CD4-positive, alpha-beta memory T cell (primary cell): ENCODE measurements at regions not wholly inside any gene's neighbourhood (a gene's known extent, or its start where the extent isn't known, plus 50 kb on each side); places are given as distances from the start of the nearest gene placed in this dataset.
"Not testable (repeated sequence)": the region's sequence is repeated elsewhere in the genome, so short reads cannot be mapped to it uniquely, and the experiment has no call there.

Experiments
- CTCF ChIA-PET: fragments of 350-600 bp; sonication (Branson Sonifier 250); formaldehyde crosslinking; loops from one replicate; lab custom pipeline; 2021; ENCODE audit warnings: inconsistent platforms; ENCODE audit not compliant: partially characterized antibody; lab: Charles Lee
- POLR2A ChIA-PET: fragments of 350-600 bp; sonication (Branson Sonifier 250); formaldehyde crosslinking; loops from one replicate; lab custom pipeline; 2021; ENCODE audit not compliant: partially characterized antibody; lab: Charles Lee
- DNase-seq, 5 donors: peaks; one replicate each; pipeline versions ENCODE4 v3.0.0 to v3.0.0-alpha.2; 2020 to 2022; ENCODE audit warnings: mixed read lengths in 1 of 5
- H3K27ac ChIP-seq: one replicate; pipeline ENCODE4 v1.7.0; 2013; ENCODE audit warnings: low read depth, low read length
- H3K27me3 ChIP-seq: 2 replicates; pipeline ENCODE4 v1.7.0; 2013; ENCODE audit warnings: mild to moderate bottlenecking, low read length, moderate library complexity; ENCODE audit not compliant: insufficient read depth
- H3K36me3 ChIP-seq: 2 replicates; pipeline ENCODE4 v1.7.0; 2013; ENCODE audit warnings: mild to moderate bottlenecking, low read length, moderate library complexity; ENCODE audit not compliant: insufficient read depth
- H3K4me1 ChIP-seq: 2 replicates; pipeline ENCODE4 v1.7.0; 2013; ENCODE audit warnings: mild to moderate bottlenecking, low read length, moderate library complexity; ENCODE audit not compliant: insufficient read depth
- H3K4me3 ChIP-seq, 2 donors: one replicate each; pipeline ENCODE4 v1.7.0; 2013; ENCODE audit warnings: low read length in 2 of 2, mild to moderate bottlenecking in 1 of 2
- H3K9me3 ChIP-seq, 2 donors: one replicate each; pipeline ENCODE4 v1.7.0; 2013; ENCODE audit warnings: low read length in 2 of 2, control low read depth in 1 of 2; ENCODE audit not compliant: control insufficient read depth in 1 of 2
- H3K27ac Mint-ChIP-seq, 7 donors: one replicate each; pipeline ENCODE4 v1.8.0; 2020 to 2021; ENCODE audit warnings: mixed read lengths in 7 of 7, mild to moderate bottlenecking in 6 of 7, inconsistent platforms in 3 of 7, moderate library complexity in 3 of 7
- H3K27me3 Mint-ChIP-seq, 2 donors: one replicate each; pipeline ENCODE4 v1.8.0; 2020 to 2021; ENCODE audit warnings: mixed read lengths in 2 of 2
- H3K36me3 Mint-ChIP-seq, 2 donors: one replicate each; pipeline ENCODE4 v1.8.0; 2020 to 2021; ENCODE audit warnings: mixed read lengths in 2 of 2, inconsistent platforms in 1 of 2, mild to moderate bottlenecking in 1 of 2
- H3K4me1 Mint-ChIP-seq, 4 donors: one replicate each; pipeline ENCODE4 v1.8.0; 2020 to 2021; ENCODE audit warnings: mixed read lengths in 4 of 4, mild to moderate bottlenecking in 1 of 4
- H3K4me3 Mint-ChIP-seq, 8 donors: one replicate each; pipeline ENCODE4 v1.8.0; 2020 to 2021; ENCODE audit warnings: mixed read lengths in 8 of 8, mild to moderate bottlenecking in 7 of 8, moderate library complexity in 6 of 8, inconsistent platforms in 3 of 8
- H3K9me3 Mint-ChIP-seq, 8 donors: one replicate each; pipeline ENCODE4 v1.8.0; 2020 to 2021; ENCODE audit warnings: mixed read lengths in 8 of 8, mild to moderate bottlenecking in 5 of 8, inconsistent platforms in 3 of 8, moderate library complexity in 1 of 8
- intact Hi-C: fragments of 100-400 bp; cut with micrococcal nuclease; formaldehyde crosslinking; loops from one replicate; pipeline ENCODE4 v1.15.1; 2023

- H3K27me3 ChIP-seq, result no peaks in the 10 kb centered on the region
- H3K27ac ChIP-seq, result no peak overlapping the region
- ChIA-PET POLR2A (no interaction called here), CTCF (no interaction called here)
- H3K4me1 Mint-ChIP-seq, result no peaks in the 10 kb centered on the region
- no peak overlapping the region for H3K4me3 Mint-ChIP-seq
- H3K36me3 Mint-ChIP-seq, result no peaks in the 10 kb centered on the region
- H3K4me3 ChIP-seq, result no peak overlapping the region
- H3K4me1 ChIP-seq, result no peaks in the 10 kb centered on the region
- peaks cover 0 to 14% (median 6%) of the 10 kb centered on the region in 8 donors for H3K9me3 Mint-ChIP-seq
- no peaks in the 10 kb centered on the region for H3K27me3 Mint-ChIP-seq
- DNase-seq, result no peak
- no peaks in the 10 kb centered on the region for H3K36me3 ChIP-seq
- no peak overlapping the region for H3K27ac Mint-ChIP-seq
- peaks cover 0 to 3% of the 10 kb centered on the region in 2 donors for H3K9me3 ChIP-seq
- intact Hi-C loops, result no loop called here
Observed at GRCh38 chr10:106267591-106267990, 896.9 kb downstream of the SORCS1 start.

DNA sequence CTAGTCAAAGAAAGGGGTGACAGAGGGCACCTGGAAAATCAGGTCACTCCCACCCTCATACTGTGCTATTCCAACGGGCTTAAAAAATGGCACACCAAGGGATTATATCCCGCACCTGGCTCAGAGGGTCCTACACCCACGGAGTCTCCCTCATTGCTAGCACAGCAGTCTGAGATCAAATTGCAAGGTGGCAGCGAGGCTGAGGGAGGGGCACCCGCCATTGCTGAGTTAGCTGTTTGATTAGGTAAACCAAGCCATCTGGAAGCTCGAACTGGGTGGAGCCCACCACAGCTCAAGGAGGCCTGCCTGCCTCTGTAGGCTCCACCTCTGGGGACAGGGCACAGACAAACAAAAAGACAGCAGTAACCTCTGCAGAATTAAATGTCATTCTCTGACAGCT lies 907.1 kb downstream of the SORCS1 start:
- H3K27ac Mint-ChIP-seq, H3K36me3 Mint-ChIP-seq, H3K4me3 Mint-ChIP-seq, DNase-seq, H3K9me3 ChIP-seq, H3K27ac ChIP-seq, intact Hi-C loops, CTCF ChIA-PET, H3K4me1 ChIP-seq, H3K27me3 ChIP-seq, H3K27me3 Mint-ChIP-seq, POLR2A ChIA-PET, H3K4me3 ChIP-seq, H3K4me1 Mint-ChIP-seq, H3K36me3 ChIP-seq: not testable (repeated sequence)
- H3K9me3 Mint-ChIP-seq, result peaks cover 3 to 16% (median 5%) of the 10 kb centered on the region in 8 donors

DNA sequence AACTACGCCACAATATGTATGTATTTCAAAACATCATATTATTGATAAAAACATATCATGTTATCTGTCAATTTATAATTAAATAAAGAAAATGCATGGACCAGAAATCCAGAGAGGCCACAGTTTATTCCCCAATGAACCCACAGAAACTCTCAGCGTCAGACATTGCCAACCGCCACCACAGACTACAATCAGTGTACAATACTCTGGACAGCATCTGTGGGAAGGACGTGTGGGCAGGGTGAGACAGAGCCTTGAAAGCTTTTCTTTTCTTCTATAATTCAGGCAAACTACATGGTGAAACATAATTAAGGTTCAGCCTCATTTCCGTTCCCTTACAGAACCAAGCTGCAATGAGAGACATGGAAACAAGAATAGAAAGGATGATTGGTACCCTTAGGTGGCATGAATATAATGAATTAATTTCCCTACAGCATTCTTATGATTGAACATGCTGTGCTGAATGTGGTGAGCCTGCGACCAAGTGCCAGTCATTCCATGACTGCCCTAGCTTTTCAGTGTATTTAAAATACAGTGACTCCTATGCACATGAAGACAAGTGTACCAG lies 909.3 kb downstream of the SORCS1 start:
- no peaks in the 10 kb centered on the region for H3K27me3 ChIP-seq
- Mint-ChIP-seq H3K9me3 (peaks cover 3 to 18% (median 5%) of the 10 kb centered on the region in 8 donors), H3K27ac (no peak overlapping the region), H3K4me3 (no peak overlapping the region), H3K4me1 (no peaks in the 10 kb centered on the region), H3K36me3 (no peaks in the 10 kb centered on the region), H3K27me3 (no peaks in the 10 kb centered on the region)
- H3K4me3 ChIP-seq, result no peak overlapping the region
- no peak for DNase-seq
- no peaks in the 10 kb centered on the region for H3K4me1 ChIP-seq
- H3K36me3 ChIP-seq, result no peaks in the 10 kb centered on the region
- ChIA-PET POLR2A (no interaction called here), CTCF (no interaction called here)
- no peaks in the 10 kb centered on the region for H3K9me3 ChIP-seq
- intact Hi-C loops, result no loop called here
- no peak overlapping the region for H3K27ac ChIP-seq

DNA sequence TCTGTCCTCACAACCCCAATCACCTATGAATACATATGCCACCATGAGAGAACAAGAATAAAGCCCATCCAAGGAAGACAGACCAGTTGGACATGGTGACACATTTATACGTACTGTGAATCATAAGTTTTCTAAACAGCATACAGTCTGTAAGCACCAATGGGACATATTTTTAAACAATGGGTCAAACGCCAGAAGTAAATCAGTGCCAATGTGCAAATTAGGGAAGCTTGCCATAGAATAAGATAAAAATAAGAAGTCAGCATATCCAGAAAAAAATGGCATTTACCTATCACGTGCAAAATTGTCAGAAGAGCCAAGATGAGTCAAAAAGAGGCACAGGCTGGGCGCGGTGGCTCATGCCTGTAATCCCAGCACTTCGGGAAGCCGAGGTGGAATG lies 910.4 kb downstream of the SORCS1 start:
- no peak overlapping the region for H3K4me3 ChIP-seq
- H3K9me3 ChIP-seq, result no peaks in the 10 kb centered on the region
- H3K36me3 Mint-ChIP-seq, result no peaks in the 10 kb centered on the region
- intact Hi-C loops, result no loop called here
- H3K36me3 ChIP-seq, result no peaks in the 10 kb centered on the region
- no peaks in the 10 kb centered on the region for H3K27me3 Mint-ChIP-seq
- H3K9me3 Mint-ChIP-seq, result peaks cover 3 to 18% (median 6%) of the 10 kb centered on the region in 8 donors
- H3K27me3 ChIP-seq, result no peaks in the 10 kb centered on the region
- H3K4me3 Mint-ChIP-seq, result no peak overlapping the region
- H3K27ac ChIP-seq, result no peak overlapping the region
- no peak for DNase-seq
- ChIA-PET CTCF (no interaction called here), POLR2A (no interaction called here)
- no peak overlapping the region for H3K27ac Mint-ChIP-seq
- H3K4me1 Mint-ChIP-seq, result no peaks in the 10 kb centered on the region
- no peaks in the 10 kb centered on the region for H3K4me1 ChIP-seq

DNA sequence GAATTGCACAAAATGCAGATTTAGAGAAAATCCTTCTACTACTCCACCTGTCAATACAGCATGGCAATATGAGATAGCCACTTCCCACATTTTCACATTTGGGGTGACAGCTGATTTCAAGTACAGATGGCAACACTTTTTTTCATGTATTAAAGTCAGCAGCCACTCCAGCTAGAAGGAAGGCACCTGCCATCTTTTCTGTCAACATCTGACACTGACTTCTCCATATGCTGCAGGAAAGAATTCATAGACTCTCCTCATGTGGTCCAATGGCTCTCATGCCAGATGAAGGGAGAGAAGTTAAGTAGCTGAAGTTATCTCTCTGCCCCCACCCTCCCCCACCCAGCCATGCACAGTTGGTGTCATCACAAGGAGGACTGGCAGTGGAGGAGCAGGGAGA lies 912.0 kb downstream of the SORCS1 start:
- Histone ChIP-seq H3K4me1 (no peaks in the 10 kb centered on the region), H3K4me3 (no peak overlapping the region), H3K27ac (no peak overlapping the region), H3K36me3 (no peaks in the 10 kb centered on the region), H3K9me3 (no peaks in the 10 kb centered on the region), H3K27me3 (no peaks in the 10 kb centered on the region)
- Mint-ChIP-seq H3K4me1 (no peaks in the 10 kb centered on the region), H3K4me3 (no peak overlapping the region), H3K36me3 (no peaks in the 10 kb centered on the region), H3K27ac (no peak overlapping the region), H3K27me3 (no peaks in the 10 kb centered on the region), H3K9me3 (peaks cover 3 to 21% (median 10%) of the 10 kb centered on the region in 8 donors)
- CTCF ChIA-PET, result no interaction called here
- no peak for DNase-seq
- POLR2A ChIA-PET, result no interaction called here
- intact Hi-C loops, result no loop called here

DNA sequence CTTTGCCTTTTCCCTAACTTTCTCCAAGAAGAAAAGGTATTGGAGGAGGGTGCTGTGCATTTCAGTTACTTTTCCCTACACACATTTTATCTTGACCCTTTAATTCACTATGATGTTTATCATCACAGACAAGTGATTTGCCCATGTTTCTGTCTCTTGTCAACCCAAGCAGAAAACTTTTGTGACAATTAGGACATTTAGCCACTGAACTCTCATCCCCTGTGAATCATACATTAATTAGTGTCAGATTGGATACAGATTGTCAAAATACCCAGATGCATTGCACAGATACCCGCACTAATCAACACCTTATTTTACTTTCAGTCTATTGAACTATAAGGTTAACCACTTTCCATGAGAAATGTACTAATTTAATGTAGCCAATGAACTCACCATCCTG lies 912.9 kb downstream of the SORCS1 start:
- H3K36me3 ChIP-seq, result no peaks in the 10 kb centered on the region
- Mint-ChIP-seq H3K9me3 (peaks cover 5 to 25% (median 11%) of the 10 kb centered on the region in 8 donors), H3K27me3 (no peaks in the 10 kb centered on the region), H3K36me3 (no peaks in the 10 kb centered on the region), H3K27ac (no peak overlapping the region), H3K4me3 (no peak overlapping the region), H3K4me1 (no peaks in the 10 kb centered on the region)
- DNase-seq, result no peak
- intact Hi-C loops, result no loop called here
- ChIA-PET CTCF (no interaction called here), POLR2A (no interaction called here)
- no peaks in the 10 kb centered on the region for H3K27me3 ChIP-seq
- no peak overlapping the region for H3K27ac ChIP-seq
- H3K4me3 ChIP-seq, result no peak overlapping the region
- no peaks in the 10 kb centered on the region for H3K4me1 ChIP-seq
- no peaks in the 10 kb centered on the region for H3K9me3 ChIP-seq

DNA sequence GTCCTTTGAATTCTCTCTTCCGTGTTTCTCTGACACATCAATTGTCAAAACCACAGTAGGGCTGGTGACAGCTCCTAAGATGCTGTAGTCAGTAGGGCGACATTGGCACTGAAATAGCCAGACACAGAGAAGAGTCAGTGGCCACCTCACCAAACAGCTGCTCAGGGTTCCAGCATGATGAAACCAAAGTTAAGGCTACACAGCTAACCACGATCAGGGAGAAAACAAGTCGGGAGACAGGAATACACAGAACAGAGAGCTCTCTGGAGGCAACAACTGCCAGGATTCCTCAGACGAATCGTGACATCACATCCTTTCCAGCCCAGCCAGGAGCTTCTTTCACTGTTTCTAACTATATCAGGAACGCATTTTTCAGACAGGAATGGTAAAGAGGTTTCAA lies 922.2 kb downstream of the SORCS1 start:
- Mint-ChIP-seq H3K4me3 (no peak overlapping the region), H3K27ac (no peak overlapping the region), H3K27me3 (no peaks in the 10 kb centered on the region), H3K4me1 (no peaks in the 10 kb centered on the region), H3K36me3 (no peaks in the 10 kb centered on the region), H3K9me3 (peaks cover 2 to 11% (median 4%) of the 10 kb centered on the region in 8 donors)
- intact Hi-C loops, result no loop called here
- ChIA-PET POLR2A (no interaction called here), CTCF (no interaction called here)
- no peaks in the 10 kb centered on the region for H3K9me3 ChIP-seq
- no peaks in the 10 kb centered on the region for H3K4me1 ChIP-seq
- H3K27me3 ChIP-seq, result no peaks in the 10 kb centered on the region
- H3K27ac ChIP-seq, result no peak overlapping the region
- no peak overlapping the region for H3K4me3 ChIP-seq
- no peak for DNase-seq
- no peaks in the 10 kb centered on the region for H3K36me3 ChIP-seq

GRCh38 chr10:106226828-106227227 lies 937.7 kb downstream of the SORCS1 start:
- Histone ChIP-seq H3K9me3 (no peaks in the 10 kb centered on the region), H3K4me1 (no peaks in the 10 kb centered on the region), H3K4me3 (no peak overlapping the region), H3K36me3 (no peaks in the 10 kb centered on the region), H3K27me3 (no peaks in the 10 kb centered on the region), H3K27ac (no peak overlapping the region)
- ChIA-PET CTCF (interaction anchor here (0.6 kb wide), 1 partner anchor 126 kb away, joined by 3 read pairs; no protein-coding TSS in a partner anchor), POLR2A (no interaction called here)
- no peak for DNase-seq
- Mint-ChIP-seq H3K27me3 (no peaks in the 10 kb centered on the region), H3K27ac (no peak overlapping the region), H3K9me3 (peaks cover 0 to 8% (median 3%) of the 10 kb centered on the region in 8 donors), H3K4me3 (no peak overlapping the region), H3K36me3 (no peaks in the 10 kb centered on the region), H3K4me1 (no peaks in the 10 kb centered on the region)
- intact Hi-C loops, result no loop called here
